ENCODE measurements at regions not wholly inside any gene's neighbourhood (a gene's known extent, or its start where the extent isn't known, plus 50 kb on each side); places are given as distances from the start of the nearest gene placed in this dataset.

- no peak for ATAC-seq
Observed at GRCh38 chr14:58912799-58913432, 275.2 kb downstream of the DACT1 start.

GRCh38 chr14:58914279-58914855 lies 274.1 kb upstream of the DAAM1 start:
- ATAC-seq, result no peak
- TF ChIP-seq ESRRG (CRISPR knock-in tag; IDR thresholded peaks at IDR 0.05) (no peak), SNAI2 (CRISPR knock-in tag; IDR thresholded peaks at IDR 0.05) (no peak), TSHZ2 (CRISPR knock-in tag; IDR thresholded peaks at IDR 0.05) (no peak), ZNF565 (CRISPR knock-in tag; conservative IDR thresholded peaks at IDR 0.05; ENCODE audit: low read depth) (no peak), ZNF70 (CRISPR knock-in tag; IDR thresholded peaks at IDR 0.05) (no peak), CREB5 (CRISPR knock-in tag; IDR thresholded peaks at IDR 0.05; ENCODE audit: low read depth) (no peak), ZFP3 (CRISPR knock-in tag; IDR thresholded peaks at IDR 0.05) (no peak), ZFP30 (CRISPR knock-in tag; IDR thresholded peaks at IDR 0.05) (no peak), RARB (CRISPR knock-in tag; IDR thresholded peaks at IDR 0.05) (no peak), GLIS3 (CRISPR knock-in tag; IDR thresholded peaks at IDR 0.05) (no peak), CSRNP3 (CRISPR knock-in tag; IDR thresholded peaks at IDR 0.05) (no peak), TOX (CRISPR knock-in tag; IDR thresholded peaks at IDR 0.05; ENCODE audit: borderline replicate concordance) (no peak), ZC3H10 (CRISPR knock-in tag; IDR thresholded peaks at IDR 0.05) (no peak), CSDC2 (CRISPR knock-in tag; IDR thresholded peaks at IDR 0.05) (no peak), BACH2 (CRISPR knock-in tag; IDR thresholded peaks at IDR 0.05; ENCODE audit: borderline replicate concordance) (no peak), ARNTL (CRISPR knock-in tag; IDR thresholded peaks at IDR 0.05; ENCODE audit: borderline replicate concordance, low read depth) (no peak), ZNF8 (CRISPR knock-in tag; IDR thresholded peaks at IDR 0.05) (no peak), PATZ1 (CRISPR knock-in tag; IDR thresholded peaks at IDR 0.05; ENCODE audit: borderline replicate concordance) (no peak), ISL1 (CRISPR knock-in tag; IDR thresholded peaks at IDR 0.05) (no peak)
- TF ChIP-seq, protein P1, sequence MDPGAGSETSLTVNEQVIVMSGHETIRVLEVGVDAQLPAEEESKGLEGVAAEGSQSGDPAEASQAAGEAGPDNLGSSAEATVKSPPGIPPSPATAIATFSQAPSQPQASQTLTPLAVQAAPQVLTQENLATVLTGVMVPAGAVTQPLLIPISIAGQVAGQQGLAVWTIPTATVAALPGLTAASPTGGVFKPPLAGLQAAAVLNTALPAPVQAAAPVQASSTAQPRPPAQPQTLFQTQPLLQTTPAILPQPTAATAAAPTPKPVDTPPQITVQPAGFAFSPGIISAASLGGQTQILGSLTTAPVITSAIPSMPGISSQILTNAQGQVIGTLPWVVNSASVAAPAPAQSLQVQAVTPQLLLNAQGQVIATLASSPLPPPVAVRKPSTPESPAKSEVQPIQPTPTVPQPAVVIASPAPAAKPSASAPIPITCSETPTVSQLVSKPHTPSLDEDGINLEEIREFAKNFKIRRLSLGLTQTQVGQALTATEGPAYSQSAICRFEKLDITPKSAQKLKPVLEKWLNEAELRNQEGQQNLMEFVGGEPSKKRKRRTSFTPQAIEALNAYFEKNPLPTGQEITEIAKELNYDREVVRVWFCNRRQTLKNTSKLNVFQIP (CRISPR knock-in tag; IDR thresholded peaks at IDR 0.05; ENCODE audit: borderline replicate concordance, low read depth), result no peak

More at GRCh38 chr14:58912799-58913432, 275.2 kb downstream of the DACT1 start:
- TF ChIP-seq ARNTL (CRISPR knock-in tag; IDR thresholded peaks at IDR 0.05; ENCODE audit: borderline replicate concordance, low read depth) (no peak), ZNF70 (CRISPR knock-in tag; IDR thresholded peaks at IDR 0.05) (no peak), ZFP30 (CRISPR knock-in tag; IDR thresholded peaks at IDR 0.05) (no peak), ZFP3 (CRISPR knock-in tag; IDR thresholded peaks at IDR 0.05) (no peak), PATZ1 (CRISPR knock-in tag; IDR thresholded peaks at IDR 0.05; ENCODE audit: borderline replicate concordance) (no peak), ISL1 (CRISPR knock-in tag; IDR thresholded peaks at IDR 0.05) (no peak), ZNF565 (CRISPR knock-in tag; conservative IDR thresholded peaks at IDR 0.05; ENCODE audit: low read depth) (no peak), ZNF8 (CRISPR knock-in tag; IDR thresholded peaks at IDR 0.05) (no peak), SNAI2 (CRISPR knock-in tag; IDR thresholded peaks at IDR 0.05) (no peak), TCF4 (CRISPR knock-in tag; IDR thresholded peaks at IDR 0.05; ENCODE audit: borderline replicate concordance) (no peak), CREB5 (CRISPR knock-in tag; IDR thresholded peaks at IDR 0.05; ENCODE audit: low read depth) (no peak)
